ENCODE measurements at regions not wholly inside any gene's neighbourhood (a gene's known extent, or its start where the extent isn't known, plus 50 kb on each side); places are given as distances from the start of the nearest gene placed in this dataset.

- H2BK15ac ChIP-seq (replicated peaks; ENCODE audit: low read depth), result no peak overlapping the region
- DNase-seq, result no peak
- no CpG with 5 or more reads among the region's 5 CpGs for WGBS (ENCODE audit: extremely low coverage, insufficient coverage, low lambda C conversion rate)
Observed at GRCh38 chr7:153002572-153002971, 243.0 kb downstream of the ACTR3B start.

GRCh38 chr7:153004341-153004740 is 244.8 kb downstream of the ACTR3B start:
- Histone ChIP-seq H3K18ac (ENCODE audit: low read length) (no peak overlapping the region), H3K4ac (ENCODE audit: low read depth, low read length) (no peak overlapping the region), H3K27me3 (ENCODE audit: insufficient read depth, low read length, poor library complexity) (no peaks in the 10 kb centered on the region), H3K79me2 (ENCODE audit: control insufficient read depth, insufficient read depth, low read length) (no peaks in the 10 kb centered on the region), H3K4me3 (ENCODE audit: low read length) (no peak overlapping the region), H3K4me1 (ENCODE audit: control insufficient read depth, low read depth, low read length) (no peaks in the 10 kb centered on the region), H3K36me3 (ENCODE audit: control insufficient read depth, insufficient read depth, low read length) (no peaks in the 10 kb centered on the region), H2BK15ac (replicated peaks; ENCODE audit: low read depth) (no peak overlapping the region), H2BK120ac (ENCODE audit: low read depth, low read length) (no peak overlapping the region), H3K56ac (ENCODE audit: low read length) (no peak overlapping the region), H4K5ac (ENCODE audit: low read length) (no peak overlapping the region), H3K79me1 (ENCODE audit: low read length) (no peaks in the 10 kb centered on the region), H2BK5ac (ENCODE audit: low read length) (no peak overlapping the region), H3K4me2 (ENCODE audit: low read length) (no peak overlapping the region), H4K8ac (ENCODE audit: low read depth, low read length) (no peak overlapping the region), H3K9ac (ENCODE audit: low read length) (no peak overlapping the region), H2AK5ac (ENCODE audit: low read length) (no peak overlapping the region), H3K23ac (ENCODE audit: low read length) (no peak overlapping the region), H3K27ac (ENCODE audit: low read depth, low read length) (no peak overlapping the region)
- WGBS (ENCODE audit: extremely low coverage, insufficient coverage, low lambda C conversion rate), result no CpG with 5 or more reads among the region's 14 CpGs
- no peak for DNase-seq

More at GRCh38 chr7:153002572-153002971, 243.0 kb downstream of the ACTR3B start:
- H3K4ac ChIP-seq (ENCODE audit: low read depth, low read length), result no peak overlapping the region
- no peak overlapping the region for H3K27ac ChIP-seq (ENCODE audit: low read depth, low read length)
- no peaks in the 10 kb centered on the region for H3K4me1 ChIP-seq (ENCODE audit: control insufficient read depth, low read depth, low read length)
- no peak overlapping the region for H3K4me2 ChIP-seq (ENCODE audit: low read length)
- no peak overlapping the region for H3K18ac ChIP-seq (ENCODE audit: low read length)
- H4K8ac ChIP-seq (ENCODE audit: low read depth, low read length), result no peak overlapping the region
- H3K79me1 ChIP-seq (ENCODE audit: low read length), result no peaks in the 10 kb centered on the region
- H3K27me3 ChIP-seq (ENCODE audit: insufficient read depth, low read length, poor library complexity), result no peaks in the 10 kb centered on the region
- H3K56ac ChIP-seq (ENCODE audit: low read length), result no peak overlapping the region
- H2BK120ac ChIP-seq (ENCODE audit: low read depth, low read length), result no peak overlapping the region
- no peak overlapping the region for H3K4me3 ChIP-seq (ENCODE audit: low read length)
- H4K5ac ChIP-seq (ENCODE audit: low read length), result no peak overlapping the region
- no peak overlapping the region for H3K23ac ChIP-seq (ENCODE audit: low read length)
- H2BK5ac ChIP-seq (ENCODE audit: low read length), result no peak overlapping the region
- no peak overlapping the region for H2AK5ac ChIP-seq (ENCODE audit: low read length)
- H3K36me3 ChIP-seq (ENCODE audit: control insufficient read depth, insufficient read depth, low read length), result no peaks in the 10 kb centered on the region
- no peak overlapping the region for H3K9ac ChIP-seq (ENCODE audit: low read length)
- no peaks in the 10 kb centered on the region for H3K79me2 ChIP-seq (ENCODE audit: control insufficient read depth, insufficient read depth, low read length)

- no peaks in the 10 kb centered on the region for H3K79me2 ChIP-seq (ENCODE audit: control insufficient read depth, insufficient read depth, low read length)
- no peak overlapping the region for H3K4me2 ChIP-seq (ENCODE audit: low read length)
- no peaks in the 10 kb centered on the region for H3K27me3 ChIP-seq (ENCODE audit: insufficient read depth, low read length, poor library complexity)
- H3K27ac ChIP-seq (ENCODE audit: low read depth, low read length), result no peak overlapping the region
- no peak overlapping the region for H2BK120ac ChIP-seq (ENCODE audit: low read depth, low read length)
- no peak overlapping the region for H3K9ac ChIP-seq (ENCODE audit: low read length)
- H3K4me1 ChIP-seq (ENCODE audit: control insufficient read depth, low read depth, low read length), result no peaks in the 10 kb centered on the region
- H3K4ac ChIP-seq (ENCODE audit: low read depth, low read length), result no peak overlapping the region
- no peak overlapping the region for H3K23ac ChIP-seq (ENCODE audit: low read length)
- no peak overlapping the region for H2BK5ac ChIP-seq (ENCODE audit: low read length)
- H4K8ac ChIP-seq (ENCODE audit: low read depth, low read length), result no peak overlapping the region
- DNase-seq, result no peak
- H3K36me3 ChIP-seq (ENCODE audit: control insufficient read depth, insufficient read depth, low read length), result no peaks in the 10 kb centered on the region
- no peak overlapping the region for H2AK5ac ChIP-seq (ENCODE audit: low read length)
- no peaks in the 10 kb centered on the region for H3K79me1 ChIP-seq (ENCODE audit: low read length)
- no peak overlapping the region for H3K56ac ChIP-seq (ENCODE audit: low read length)
- H4K5ac ChIP-seq (ENCODE audit: low read length), result no peak overlapping the region
- H3K4me3 ChIP-seq (ENCODE audit: low read length), result no peak overlapping the region
- H2BK15ac ChIP-seq (replicated peaks; ENCODE audit: low read depth), result no peak overlapping the region
- WGBS (ENCODE audit: extremely low coverage, insufficient coverage, low lambda C conversion rate), result no CpG with 5 or more reads among the region's 10 CpGs
- no peak overlapping the region for H3K18ac ChIP-seq (ENCODE audit: low read length)
Observed at GRCh38 chr7:153005750-153006435, 246.3 kb downstream of the ACTR3B start.

GRCh38 chr7:153006452-153006851 is 246.9 kb downstream of the ACTR3B start:
- H4K5ac ChIP-seq (ENCODE audit: low read length), result no peak overlapping the region
- no peak overlapping the region for H2BK15ac ChIP-seq (replicated peaks; ENCODE audit: low read depth)
- no peaks in the 10 kb centered on the region for H3K79me2 ChIP-seq (ENCODE audit: control insufficient read depth, insufficient read depth, low read length)
- H3K27ac ChIP-seq (ENCODE audit: low read depth, low read length), result no peak overlapping the region
- no peak overlapping the region for H3K4ac ChIP-seq (ENCODE audit: low read depth, low read length)
- H3K36me3 ChIP-seq (ENCODE audit: control insufficient read depth, insufficient read depth, low read length), result no peaks in the 10 kb centered on the region
- H3K18ac ChIP-seq (ENCODE audit: low read length), result no peak overlapping the region
- no peaks in the 10 kb centered on the region for H3K79me1 ChIP-seq (ENCODE audit: low read length)
- no peaks in the 10 kb centered on the region for H3K4me1 ChIP-seq (ENCODE audit: control insufficient read depth, low read depth, low read length)
- no peak overlapping the region for H2BK120ac ChIP-seq (ENCODE audit: low read depth, low read length)
- H2AK5ac ChIP-seq (ENCODE audit: low read length), result no peak overlapping the region
- H3K27me3 ChIP-seq (ENCODE audit: insufficient read depth, low read length, poor library complexity), result no peaks in the 10 kb centered on the region
- WGBS (ENCODE audit: extremely low coverage, insufficient coverage, low lambda C conversion rate), result no CpG with 5 or more reads among the region's 2 CpGs
- no peak overlapping the region for H3K9ac ChIP-seq (ENCODE audit: low read length)
- H3K4me2 ChIP-seq (ENCODE audit: low read length), result no peak overlapping the region
- no peak overlapping the region for H3K23ac ChIP-seq (ENCODE audit: low read length)
- H3K4me3 ChIP-seq (ENCODE audit: low read length), result no peak overlapping the region
- no peak overlapping the region for H2BK5ac ChIP-seq (ENCODE audit: low read length)
- no peak overlapping the region for H4K8ac ChIP-seq (ENCODE audit: low read depth, low read length)
- DNase-seq, result no peak
- H3K56ac ChIP-seq (ENCODE audit: low read length), result no peak overlapping the region

GRCh38 chr7:153006911-153007310 is 247.4 kb downstream of the ACTR3B start:
- Histone ChIP-seq H3K56ac (ENCODE audit: low read length) (no peak overlapping the region), H3K23ac (ENCODE audit: low read length) (no peak overlapping the region), H4K8ac (ENCODE audit: low read depth, low read length) (no peak overlapping the region), H3K9ac (ENCODE audit: low read length) (no peak overlapping the region), H2BK15ac (replicated peaks; ENCODE audit: low read depth) (no peak overlapping the region), H3K79me2 (ENCODE audit: control insufficient read depth, insufficient read depth, low read length) (no peaks in the 10 kb centered on the region), H3K4ac (ENCODE audit: low read depth, low read length) (no peak overlapping the region), H3K27ac (ENCODE audit: low read depth, low read length) (no peak overlapping the region), H3K36me3 (ENCODE audit: control insufficient read depth, insufficient read depth, low read length) (no peaks in the 10 kb centered on the region), H4K5ac (ENCODE audit: low read length) (no peak overlapping the region), H2BK120ac (ENCODE audit: low read depth, low read length) (no peak overlapping the region), H3K4me1 (ENCODE audit: control insufficient read depth, low read depth, low read length) (no peaks in the 10 kb centered on the region), H3K4me2 (ENCODE audit: low read length) (no peak overlapping the region), H3K4me3 (ENCODE audit: low read length) (no peak overlapping the region), H3K79me1 (ENCODE audit: low read length) (no peaks in the 10 kb centered on the region), H3K27me3 (ENCODE audit: insufficient read depth, low read length, poor library complexity) (no peaks in the 10 kb centered on the region), H2AK5ac (ENCODE audit: low read length) (no peak overlapping the region), H3K18ac (ENCODE audit: low read length) (no peak overlapping the region), H2BK5ac (ENCODE audit: low read length) (no peak overlapping the region)
- no peak for DNase-seq
- WGBS (ENCODE audit: extremely low coverage, insufficient coverage, low lambda C conversion rate), result no CpG with 5 or more reads among the region's 8 CpGs

GRCh38 chr7:153010416-153010815 is 250.9 kb downstream of the ACTR3B start:
- H3K9ac ChIP-seq (ENCODE audit: low read length), result no peak overlapping the region
- no peak overlapping the region for H3K4me2 ChIP-seq (ENCODE audit: low read length)
- H3K27me3 ChIP-seq (ENCODE audit: insufficient read depth, low read length, poor library complexity), result no peaks in the 10 kb centered on the region
- no peak overlapping the region for H2BK5ac ChIP-seq (ENCODE audit: low read length)
- H3K79me2 ChIP-seq (ENCODE audit: control insufficient read depth, insufficient read depth, low read length), result no peaks in the 10 kb centered on the region
- no peak overlapping the region for H3K27ac ChIP-seq (ENCODE audit: low read depth, low read length)
- H2BK15ac ChIP-seq (replicated peaks; ENCODE audit: low read depth), result no peak overlapping the region
- no peak overlapping the region for H2BK120ac ChIP-seq (ENCODE audit: low read depth, low read length)
- H3K36me3 ChIP-seq (ENCODE audit: control insufficient read depth, insufficient read depth, low read length), result no peaks in the 10 kb centered on the region
- no peak for DNase-seq
- H3K4me1 ChIP-seq (ENCODE audit: control insufficient read depth, low read depth, low read length), result no peaks in the 10 kb centered on the region
- no peak overlapping the region for H3K18ac ChIP-seq (ENCODE audit: low read length)
- H3K79me1 ChIP-seq (ENCODE audit: low read length), result no peaks in the 10 kb centered on the region
- no peak overlapping the region for H3K4me3 ChIP-seq (ENCODE audit: low read length)
- no peak overlapping the region for H4K8ac ChIP-seq (ENCODE audit: low read depth, low read length)
- H3K23ac ChIP-seq (ENCODE audit: low read length), result no peak overlapping the region
- H3K56ac ChIP-seq (ENCODE audit: low read length), result no peak overlapping the region
- no peak overlapping the region for H2AK5ac ChIP-seq (ENCODE audit: low read length)
- WGBS (ENCODE audit: extremely low coverage, insufficient coverage, low lambda C conversion rate), result no CpG with 5 or more reads among the region's 10 CpGs
- no peak overlapping the region for H3K4ac ChIP-seq (ENCODE audit: low read depth, low read length)
- H4K5ac ChIP-seq (ENCODE audit: low read length), result no peak overlapping the region

All from mesendoderm (in vitro differentiated cells).